ENCODE measurements at regions not wholly inside any gene's neighbourhood (a gene's known extent, or its start where the extent isn't known, plus 50 kb on each side); places are given as distances from the start of the nearest gene placed in this dataset.

DNA sequence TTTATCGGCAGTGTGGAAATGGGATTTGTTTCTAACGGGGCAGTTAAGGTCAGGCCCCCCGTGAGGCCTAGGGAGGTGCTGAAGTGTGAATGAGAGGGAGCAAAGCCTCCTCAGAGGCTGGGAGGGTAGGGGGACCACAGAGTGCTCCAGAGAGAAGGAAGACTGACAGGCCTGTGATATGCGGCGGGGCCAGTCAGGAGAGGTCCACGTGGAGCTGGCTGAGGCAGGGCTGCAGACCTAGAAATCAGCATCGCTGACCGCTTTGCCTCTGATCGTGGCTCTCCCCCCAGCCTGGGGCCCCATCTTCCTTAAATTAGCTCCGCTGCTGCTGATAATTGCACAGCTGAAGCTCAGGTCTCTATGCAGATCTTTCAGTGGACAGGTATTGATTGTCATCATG lies 240.8 kb upstream of the PWP1 start:
- TF ChIP-seq, protein P1, sequence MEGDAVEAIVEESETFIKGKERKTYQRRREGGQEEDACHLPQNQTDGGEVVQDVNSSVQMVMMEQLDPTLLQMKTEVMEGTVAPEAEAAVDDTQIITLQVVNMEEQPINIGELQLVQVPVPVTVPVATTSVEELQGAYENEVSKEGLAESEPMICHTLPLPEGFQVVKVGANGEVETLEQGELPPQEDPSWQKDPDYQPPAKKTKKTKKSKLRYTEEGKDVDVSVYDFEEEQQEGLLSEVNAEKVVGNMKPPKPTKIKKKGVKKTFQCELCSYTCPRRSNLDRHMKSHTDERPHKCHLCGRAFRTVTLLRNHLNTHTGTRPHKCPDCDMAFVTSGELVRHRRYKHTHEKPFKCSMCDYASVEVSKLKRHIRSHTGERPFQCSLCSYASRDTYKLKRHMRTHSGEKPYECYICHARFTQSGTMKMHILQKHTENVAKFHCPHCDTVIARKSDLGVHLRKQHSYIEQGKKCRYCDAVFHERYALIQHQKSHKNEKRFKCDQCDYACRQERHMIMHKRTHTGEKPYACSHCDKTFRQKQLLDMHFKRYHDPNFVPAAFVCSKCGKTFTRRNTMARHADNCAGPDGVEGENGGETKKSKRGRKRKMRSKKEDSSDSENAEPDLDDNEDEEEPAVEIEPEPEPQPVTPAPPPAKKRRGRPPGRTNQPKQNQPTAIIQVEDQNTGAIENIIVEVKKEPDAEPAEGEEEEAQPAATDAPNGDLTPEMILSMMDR (IDR thresholded peaks at IDR 0.05; ENCODE audit: insufficient read depth, low read length, poor library complexity, severe bottlenecking): no peak
- TF ChIP-seq EZH2phosphoT487 (conservative IDR thresholded peaks at IDR 0.05; ENCODE audit: low read length): no peak

All from SU-DHL-6 (cell line).